Upper lobe of left lung (tissue), 6 donors: ENCODE measurements at regions not wholly inside any gene's neighbourhood (a gene's known extent, or its start where the extent isn't known, plus 50 kb on each side); places are given as distances from the start of the nearest gene placed in this dataset.

Experiments used
- ATAC-seq, 2 donors: fragments of 200-7000 bp; cut with Tn5 transposase; one replicate each; pipeline ENCODE4 v1.9.1; 2022; ENCODE audit warnings: mild to moderate bottlenecking in 2 of 2, moderate library complexity in 2 of 2; ENCODE audit not compliant: low FRiP score in 2 of 2
- DNase-seq, 2 donors: peaks; one replicate each; pipeline ENCODE4 v3.0.0-alpha.2; 2019 to 2020
- H3K27ac ChIP-seq, 4 donors: fragments of 200-600 bp; sonication (generic); one replicate each; pipeline ENCODE4 v1.5.1; 2016 to 2019
- H3K27me3 ChIP-seq, 4 donors: fragments of 200-600 bp; sonication (generic); one replicate each; pipeline ENCODE4 v1.5.1; 2017 to 2019
- H3K36me3 ChIP-seq, 4 donors: fragments of 200-600 bp; sonication (generic); one replicate each; pipeline ENCODE4 v1.5.1; 2016 to 2019
- H3K4me1 ChIP-seq, 4 donors: fragments of 200-600 bp; sonication (generic); one replicate each; pipeline ENCODE4 v1.5.1; 2018 to 2019
- H3K4me3 ChIP-seq, 4 donors: fragments of 200-600 bp; sonication (generic); one replicate each; pipeline ENCODE4 v1.5.1; 2017 to 2019; ENCODE audit warnings: mild to moderate bottlenecking in 2 of 4, moderate library complexity in 1 of 4
- H3K9me3 ChIP-seq, 4 donors: fragments of 200-600 bp; sonication (generic); one replicate each; pipeline ENCODE4 v1.5.1; 2018 to 2019
- CTCF ChIP-seq, 6 experiments: fragments of 450-650 bp in 4 of 6; fragments of 200-600 bp in 2 of 6; sonication (generic) in 2 of 6; IDR thresholded peaks; one replicate each; pipeline ENCODE4 v1.5.1; 2016 to 2019; ENCODE audit warnings: antibody characterized with exemption in 6 of 6
- EP300 ChIP-seq, 4 donors: sonication (generic); formaldehyde crosslinking; IDR thresholded peaks; one replicate each; pipeline ENCODE4 v1.5.1; 2017; ENCODE audit warnings: antibody characterized with exemption in 4 of 4, control low read depth in 2 of 4
- POLR2A ChIP-seq, 4 donors: fragments of 450-650 bp; IDR thresholded peaks; one replicate each; pipeline ENCODE4 v1.5.1; 2016 to 2017; ENCODE audit warnings: antibody characterized with exemption in 4 of 4, mild to moderate bottlenecking in 2 of 4
- POLR2AphosphoS5 ChIP-seq, 2 donors: sonication (generic); formaldehyde crosslinking; IDR thresholded peaks; one replicate each; pipeline ENCODE4 v1.5.1; 2017; ENCODE audit warnings: antibody characterized with exemption in 2 of 2
- WGBS, 2 donors: methylation state at CpG; one replicate each; pipeline ENCODE4 v1.1.5; 2017 to 2018; 5-methylcytosine and 5-hydroxymethylcytosine counted together
- donor health status: DM: no; HTN: no; CAD: no; lungs with moderate emphysema.
- donor health status: DM: no; HTN: yes; CAD: no; lungs with severe emphysema.

GRCh38 chr5:5560016-5560415, 137.5 kb downstream of the ICE1 start:
- 9 to 13% methylated on average over 1 of the region's 1 CpG for WGBS, 2 donors
- no peaks in the 10 kb centered on the region for H3K4me1 ChIP-seq
- no peaks in the 10 kb centered on the region for H3K36me3 ChIP-seq
- no peak overlapping the region for H3K27ac ChIP-seq
- TF ChIP-seq POLR2AphosphoS5 (IDR thresholded peaks at IDR 0.05) (no peak), POLR2A (IDR thresholded peaks at IDR 0.05) (no peak), CTCF (IDR thresholded peaks at IDR 0.05) (no peak), EP300 (IDR thresholded peaks at IDR 0.05) (no peak)
- ATAC-seq (no peak), DNase-seq (no peak)
- no peak overlapping the region for H3K4me3 ChIP-seq
- H3K27me3 ChIP-seq, result no peaks in the 10 kb centered on the region
- no peaks in the 10 kb centered on the region for H3K9me3 ChIP-seq

GRCh38 chr5:5558638-5559527, 136.4 kb downstream of the ICE1 start:
- H3K27ac ChIP-seq, result no peak overlapping the region
- H3K27me3 ChIP-seq, result no peaks in the 10 kb centered on the region
- H3K9me3 ChIP-seq, result no peaks in the 10 kb centered on the region
- no peaks in the 10 kb centered on the region for H3K4me1 ChIP-seq
- ATAC-seq (no peak), DNase-seq (no peak)
- no peak overlapping the region for H3K4me3 ChIP-seq
- 69 to 75% methylated on average over 14 to 15 of the region's 15 CpGs for WGBS, 2 donors
- H3K36me3 ChIP-seq, result no peaks in the 10 kb centered on the region
- TF ChIP-seq POLR2AphosphoS5 (IDR thresholded peaks at IDR 0.05), result no peak
- no peak for TF ChIP-seq POLR2A (IDR thresholded peaks at IDR 0.05)
- TF ChIP-seq CTCF (IDR thresholded peaks at IDR 0.05), result no peak
- TF ChIP-seq EP300 (IDR thresholded peaks at IDR 0.05), result no peak

GRCh38 chr5:5558102-5558501, 135.6 kb downstream of the ICE1 start:
- ATAC-seq (no peak), DNase-seq (no peak)
- Histone ChIP-seq H3K27ac (no peak overlapping the region), H3K27me3 (no peaks in the 10 kb centered on the region), H3K4me1 (no peaks in the 10 kb centered on the region), H3K9me3 (no peaks in the 10 kb centered on the region), H3K4me3 (no peak overlapping the region), H3K36me3 (no peaks in the 10 kb centered on the region)
- WGBS, 2 donors, result 86 to 87% methylated on average over 6 of the region's 6 CpGs
- TF ChIP-seq CTCF (IDR thresholded peaks at IDR 0.05), result no peak

- DNase-seq, result no peak
- H3K27me3 ChIP-seq, result no peaks in the 10 kb centered on the region
- H3K4me3 ChIP-seq, result no peak overlapping the region
- H3K9me3 ChIP-seq, result no peaks in the 10 kb centered on the region
- no peaks in the 10 kb centered on the region for H3K36me3 ChIP-seq
- no peaks in the 10 kb centered on the region for H3K4me1 ChIP-seq
- TF ChIP-seq POLR2AphosphoS5 (IDR thresholded peaks at IDR 0.05), result no peak
- TF ChIP-seq CTCF (IDR thresholded peaks at IDR 0.05), result no peak
- no peak for TF ChIP-seq EP300 (IDR thresholded peaks at IDR 0.05)
- TF ChIP-seq POLR2A (IDR thresholded peaks at IDR 0.05), result no peak
- 81 to 86% methylated on average over 4 of the region's 4 CpGs for WGBS, 2 donors
- no peak overlapping the region for H3K27ac ChIP-seq
- ATAC-seq, result no peak
These were observed 129.0 kb downstream of the ICE1 start for GRCh38 chr5:5551499-5551898.

GRCh38 chr5:5546408-5546807, 123.9 kb downstream of the ICE1 start:
- no peaks in the 10 kb centered on the region for H3K9me3 ChIP-seq
- no peaks in the 10 kb centered on the region for H3K4me1 ChIP-seq
- DNase-seq (no peak), ATAC-seq (no peak)
- no peak overlapping the region for H3K27ac ChIP-seq
- TF ChIP-seq POLR2AphosphoS5 (IDR thresholded peaks at IDR 0.05) (no peak), CTCF (IDR thresholded peaks at IDR 0.05) (no peak), EP300 (IDR thresholded peaks at IDR 0.05) (no peak), POLR2A (IDR thresholded peaks at IDR 0.05) (no peak)
- no peaks in the 10 kb centered on the region for H3K27me3 ChIP-seq
- no peaks in the 10 kb centered on the region for H3K36me3 ChIP-seq
- no peak overlapping the region for H3K4me3 ChIP-seq
- 71 to 75% methylated on average over 3 of the region's 3 CpGs for WGBS, 2 donors
